ENCODE measurements at regions not wholly inside any gene's neighbourhood (a gene's known extent, or its start where the extent isn't known, plus 50 kb on each side); places are given as distances from the start of the nearest gene placed in this dataset.
"Not testable (repeated sequence)": the region's sequence is repeated elsewhere in the genome, so short reads cannot be mapped to it uniquely, and the experiment has no call there.

- Mint-ChIP-seq H3K9me3 (no peaks in the 10 kb centered on the region), H3K27me3 (peaks cover 12% of the 10 kb centered on the region), H3K36me3 (ENCODE audit: low read depth) (no peaks in the 10 kb centered on the region), H3K27ac (no peak overlapping the region), H3K4me3 (no peak overlapping the region), H3K4me1 (no peaks in the 10 kb centered on the region)
- ChIA-PET POLR2A (no interaction called here), CTCF (no interaction called here)
- DNase-seq = no peak
Measured at GRCh38 chr5:66363097-66363496, 219.0 kb downstream of the SREK1 start.

GRCh38 chr5:66364186-66364585 lies 220.1 kb downstream of the SREK1 start:
- Mint-ChIP-seq H3K27me3 (peaks cover 14% of the 10 kb centered on the region), H3K9me3 (no peaks in the 10 kb centered on the region), H3K36me3 (ENCODE audit: low read depth) (no peaks in the 10 kb centered on the region), H3K27ac (no peak overlapping the region), H3K4me3 (no peak overlapping the region), H3K4me1 (no peaks in the 10 kb centered on the region)
- no peak for DNase-seq
- ChIA-PET POLR2A (no interaction called here), CTCF (no interaction called here)

- Mint-ChIP-seq H3K27ac (no peak overlapping the region), H3K9me3 (no peaks in the 10 kb centered on the region), H3K36me3 (ENCODE audit: low read depth) (no peaks in the 10 kb centered on the region), H3K4me3 (no peak overlapping the region), H3K4me1 (no peaks in the 10 kb centered on the region), H3K27me3 (peaks cover 17% of the 10 kb centered on the region)
- POLR2A ChIA-PET = interaction anchor here (0.5 kb wide), 1 partner anchor 14 kb away, joined by 3 read pairs; no protein-coding TSS in a partner anchor
- CTCF ChIA-PET = interaction anchor here (0.8 kb wide), 1 partner anchor 67 kb away, joined by 3 read pairs; no protein-coding TSS in a partner anchor
- DNase-seq = no peak
Measured at GRCh38 chr5:66365981-66366380, 221.9 kb downstream of the SREK1 start.

GRCh38 chr5:66367814-66368541 lies 223.9 kb downstream of the SREK1 start:
- peaks cover 15% of the 10 kb centered on the region for H3K27me3 Mint-ChIP-seq

GRCh38 chr5:66368811-66369210 lies 224.7 kb downstream of the SREK1 start:
- no peak for DNase-seq
- H3K4me1 Mint-ChIP-seq = no peaks in the 10 kb centered on the region
- H3K4me3 Mint-ChIP-seq = no peak overlapping the region
- CTCF ChIA-PET = no interaction called here
- H3K27ac Mint-ChIP-seq = no peak overlapping the region
- H3K27me3 Mint-ChIP-seq = peaks cover 11% of the 10 kb centered on the region
- POLR2A ChIA-PET = no interaction called here
- no peaks in the 10 kb centered on the region for H3K9me3 Mint-ChIP-seq
- no peaks in the 10 kb centered on the region for H3K36me3 Mint-ChIP-seq (ENCODE audit: low read depth)

More at GRCh38 chr5:66367814-66368541, 223.9 kb downstream of the SREK1 start:
- H3K9me3 Mint-ChIP-seq = no peaks in the 10 kb centered on the region
- ChIA-PET POLR2A (no interaction called here), CTCF (interaction anchor here (0.8 kb wide), 1 partner anchor 28 kb away, joined by 4 read pairs; no protein-coding TSS in a partner anchor)
- DNase-seq = no peak
- H3K4me3 Mint-ChIP-seq = no peak overlapping the region
- H3K4me1 Mint-ChIP-seq = no peaks in the 10 kb centered on the region
- H3K36me3 Mint-ChIP-seq (ENCODE audit: low read depth) = no peaks in the 10 kb centered on the region
- H3K27ac Mint-ChIP-seq = no peak overlapping the region

- H3K36me3 Mint-ChIP-seq (ENCODE audit: low read depth) = no peaks in the 10 kb centered on the region
- DNase-seq = no peak
- H3K4me3 Mint-ChIP-seq = no peak overlapping the region
- POLR2A ChIA-PET = no interaction called here
- H3K4me1 Mint-ChIP-seq = no peaks in the 10 kb centered on the region
- no peak overlapping the region for H3K27ac Mint-ChIP-seq
- H3K27me3 Mint-ChIP-seq = peaks cover 9% of the 10 kb centered on the region
- no peaks in the 10 kb centered on the region for H3K9me3 Mint-ChIP-seq
- CTCF ChIA-PET = no interaction called here
Measured at GRCh38 chr5:66377747-66378146, 218.4 kb upstream of the MAST4 start.

- no peak for DNase-seq
- ChIA-PET CTCF (no interaction called here), POLR2A (no interaction called here)
- H3K36me3 Mint-ChIP-seq (ENCODE audit: low read depth) = no peaks in the 10 kb centered on the region
- no peaks in the 10 kb centered on the region for H3K9me3 Mint-ChIP-seq
- no peak overlapping the region for H3K27ac Mint-ChIP-seq
- H3K27me3 Mint-ChIP-seq = peaks cover 9% of the 10 kb centered on the region
- no peak overlapping the region for H3K4me3 Mint-ChIP-seq
- no peaks in the 10 kb centered on the region for H3K4me1 Mint-ChIP-seq
Measured at GRCh38 chr5:66378407-66378806, 217.8 kb upstream of the MAST4 start.

GRCh38 chr5:66382152-66382551 lies 214.0 kb upstream of the MAST4 start:
- Mint-ChIP-seq H3K36me3 (ENCODE audit: low read depth) (no peaks in the 10 kb centered on the region), H3K9me3 (no peaks in the 10 kb centered on the region), H3K4me1 (no peaks in the 10 kb centered on the region), H3K27ac (no peak overlapping the region), H3K27me3 (no peaks in the 10 kb centered on the region), H3K4me3 (no peak overlapping the region)
- DNase-seq = no peak
- POLR2A ChIA-PET = interaction anchor here (0.6 kb wide), 1 partner anchor 216 kb away, joined by 12 read pairs; no protein-coding TSS in a partner anchor
- CTCF ChIA-PET = no interaction called here

- H3K4me1 Mint-ChIP-seq; H3K9me3 Mint-ChIP-seq; H3K27ac Mint-ChIP-seq; POLR2A ChIA-PET; DNase-seq; H3K27me3 Mint-ChIP-seq; H3K36me3 Mint-ChIP-seq (ENCODE audit: low read depth); H3K4me3 Mint-ChIP-seq: not testable (repeated sequence)
- CTCF ChIA-PET = interaction anchor here (0.9 to 1.4 kb wide), 2 partner anchors 25 to 191 kb away, joined by 3 read pairs; no protein-coding TSS in a partner anchor
Measured at GRCh38 chr5:66405145-66405544, 191.0 kb upstream of the MAST4 start.

GRCh38 chr5:66406761-66407336 lies 189.3 kb upstream of the MAST4 start:
- no peaks in the 10 kb centered on the region for H3K9me3 Mint-ChIP-seq
- CTCF ChIA-PET = no interaction called here

GRCh38 chr5:66407765-66408164 lies 188.4 kb upstream of the MAST4 start:
- peaks cover under 1% of the 10 kb centered on the region for H3K27me3 Mint-ChIP-seq
- H3K36me3 Mint-ChIP-seq (ENCODE audit: low read depth) = no peaks in the 10 kb centered on the region

More at GRCh38 chr5:66406761-66407336, 189.3 kb upstream of the MAST4 start:
- POLR2A ChIA-PET = no interaction called here
- H3K27ac Mint-ChIP-seq = no peak overlapping the region
- peaks cover 6% of the 10 kb centered on the region for H3K27me3 Mint-ChIP-seq
- H3K4me1 Mint-ChIP-seq = no peaks in the 10 kb centered on the region
- no peak overlapping the region for H3K4me3 Mint-ChIP-seq
- no peaks in the 10 kb centered on the region for H3K36me3 Mint-ChIP-seq (ENCODE audit: low read depth)
- DNase-seq = no peak

GRCh38 chr5:66408576-66408975 lies 187.6 kb upstream of the MAST4 start:
- H3K4me1 Mint-ChIP-seq = no peaks in the 10 kb centered on the region

More at GRCh38 chr5:66407765-66408164, 188.4 kb upstream of the MAST4 start:
- Mint-ChIP-seq H3K4me1 (no peaks in the 10 kb centered on the region), H3K9me3 (no peaks in the 10 kb centered on the region), H3K4me3 (no peak overlapping the region), H3K27ac (no peak overlapping the region)
- ChIA-PET POLR2A (no interaction called here), CTCF (no interaction called here)
- DNase-seq = no peak

GRCh38 chr5:66410122-66410521 lies 186.1 kb upstream of the MAST4 start:
- no peaks in the 10 kb centered on the region for H3K36me3 Mint-ChIP-seq (ENCODE audit: low read depth)
- no peaks in the 10 kb centered on the region for H3K4me1 Mint-ChIP-seq
- CTCF ChIA-PET = no interaction called here
- POLR2A ChIA-PET = no interaction called here
- H3K4me3 Mint-ChIP-seq = no peak overlapping the region
- H3K27me3 Mint-ChIP-seq = peaks cover 2% of the 10 kb centered on the region
- no peak overlapping the region for H3K27ac Mint-ChIP-seq
- no peaks in the 10 kb centered on the region for H3K9me3 Mint-ChIP-seq
- DNase-seq = no peak

More at GRCh38 chr5:66408576-66408975, 187.6 kb upstream of the MAST4 start:
- Mint-ChIP-seq H3K27me3 (no peaks in the 10 kb centered on the region), H3K36me3 (ENCODE audit: low read depth) (no peaks in the 10 kb centered on the region), H3K4me3 (no peak overlapping the region), H3K9me3 (no peaks in the 10 kb centered on the region), H3K27ac (no peak overlapping the region)
- POLR2A ChIA-PET = no interaction called here
- CTCF ChIA-PET = interaction anchor here (1.0 kb wide), 1 partner anchor 36 kb away, joined by 3 read pairs; no protein-coding TSS in a partner anchor
- no peak for DNase-seq
